Natural killer cell treated with Interleukin-12 subunit alpha and Interleukin-12 subunit beta and Interleukin-15 and Interleukin-18, amount 100 ng/mL, for 72 hours (primary cell): ENCODE measurements at regions not wholly inside any gene's neighbourhood (a gene's known extent, or its start where the extent isn't known, plus 50 kb on each side); places are given as distances from the start of the nearest gene placed in this dataset.

Experiments used
- ATAC-seq, 2 donors: fragments of 150-1000 bp; cut with Tn5 transposase in 1 of 2; sonication (Bioruptor Pico), chemical (Tn5 transposase) in 1 of 2; 2 replicates each; pipeline ENCODE4 v1.10.0; 2021
- DNase-seq: peaks from one replicate; pipeline ENCODE4 v3.0.0; 2022; ENCODE audit warnings: low spot score
- H3K27ac Mint-ChIP-seq, 2 donors: 1 replicate in 1 of 2; 2 replicates in 1 of 2; pipeline ENCODE4 v1.8.0; 2022; ENCODE audit warnings: mixed read lengths in 2 of 2, mild to moderate bottlenecking in 1 of 2, moderate library complexity in 1 of 2
- H3K27me3 Mint-ChIP-seq, 2 donors: 1 replicate in 1 of 2; 2 replicates in 1 of 2; pipeline ENCODE4 v1.8.0; 2022; ENCODE audit warnings: mixed read lengths in 2 of 2
- H3K36me3 Mint-ChIP-seq: one replicate; pipeline ENCODE4 v1.8.0; 2022; ENCODE audit warnings: mixed read lengths
- H3K4me1 Mint-ChIP-seq, 2 donors: 1 replicate in 1 of 2; 2 replicates in 1 of 2; pipeline ENCODE4 v1.8.0; 2022; ENCODE audit warnings: low read depth in 2 of 2, mixed read lengths in 2 of 2, mild to moderate bottlenecking in 1 of 2
- H3K4me3 Mint-ChIP-seq: one replicate; pipeline ENCODE4 v1.8.0; 2022; ENCODE audit warnings: mixed read lengths
- H3K9me3 Mint-ChIP-seq: 2 replicates; pipeline ENCODE4 v1.8.0; 2022; ENCODE audit warnings: mixed read lengths

DNA sequence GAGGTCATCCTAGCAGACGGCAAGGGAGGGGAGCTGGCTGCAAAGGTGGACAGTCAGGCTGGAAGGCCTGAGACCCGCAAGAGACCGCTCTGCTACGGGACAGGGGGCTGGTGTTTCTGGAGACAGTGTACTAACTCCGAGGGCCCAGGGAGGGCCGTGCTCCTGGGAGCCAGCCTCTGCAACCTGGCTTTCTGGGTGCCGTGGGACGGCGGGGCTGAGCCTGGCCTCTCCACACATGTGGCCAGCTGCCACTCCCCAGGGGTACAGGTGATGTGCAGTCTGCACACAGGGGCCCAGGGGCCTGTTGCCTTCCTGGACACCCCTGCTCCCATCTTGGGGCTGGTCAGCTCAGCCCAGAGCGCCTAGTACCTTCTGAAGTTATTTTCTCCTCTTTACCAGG is 92.2 kb downstream of the MRPL36 start:
- H3K27me3 Mint-ChIP-seq: peaks cover 23 to 28% of the 10 kb centered on the region in 2 donors
- no peaks in the 10 kb centered on the region for H3K9me3 Mint-ChIP-seq
- no peak overlapping the region for H3K4me3 Mint-ChIP-seq
- no peaks in the 10 kb centered on the region for H3K36me3 Mint-ChIP-seq
- peaks cover 0 to 10% of the 10 kb centered on the region in 2 donors for H3K4me1 Mint-ChIP-seq
- H3K27ac Mint-ChIP-seq: no peak overlapping the region
- DNase-seq (no peak), ATAC-seq (no peak)

DNA sequence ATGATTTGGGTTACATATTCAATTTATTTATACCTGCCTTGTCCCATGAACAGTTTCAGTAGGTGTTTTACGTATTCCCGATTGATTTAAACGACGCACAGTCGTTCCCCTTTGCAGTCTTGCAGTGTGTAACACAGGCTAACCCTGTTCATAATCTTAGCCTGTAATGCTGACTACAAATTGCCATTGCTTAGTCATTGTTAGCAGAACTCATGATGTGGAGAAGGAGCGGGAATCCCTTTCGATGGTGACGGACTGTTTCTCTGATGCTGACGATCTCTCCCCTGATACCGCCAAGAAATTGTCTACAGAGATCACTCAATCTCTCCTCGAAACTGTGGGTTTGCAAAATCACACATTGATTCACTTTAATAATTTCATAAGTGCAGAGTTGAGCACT is 93.2 kb downstream of the MRPL36 start:
- Mint-ChIP-seq H3K27me3 (peaks cover 23 to 28% of the 10 kb centered on the region in 2 donors), H3K9me3 (no peaks in the 10 kb centered on the region), H3K4me1 (peaks cover 0 to 10% of the 10 kb centered on the region in 2 donors), H3K4me3 (no peak overlapping the region), H3K36me3 (no peaks in the 10 kb centered on the region), H3K27ac (no peak overlapping the region)
- DNase-seq (no peak), ATAC-seq (no peak)

- Mint-ChIP-seq H3K27me3 (peaks cover 23 to 28% of the 10 kb centered on the region in 2 donors), H3K36me3 (no peaks in the 10 kb centered on the region), H3K9me3 (no peaks in the 10 kb centered on the region), H3K4me1 (peaks cover 0 to 10% of the 10 kb centered on the region in 2 donors), H3K4me3 (no peak overlapping the region), H3K27ac (no peak overlapping the region)
- DNase-seq: no peak
- no peak for ATAC-seq
These were observed 93.6 kb downstream of the MRPL36 start for GRCh38 chr5:1706021-1706420.

GRCh38 chr5:1704676-1705075 is 95.0 kb downstream of the MRPL36 start:
- Mint-ChIP-seq H3K9me3 (no peaks in the 10 kb centered on the region), H3K27ac (no peak overlapping the region), H3K36me3 (no peaks in the 10 kb centered on the region), H3K4me1 (peaks cover 0 to 9% of the 10 kb centered on the region in 2 donors), H3K4me3 (no peak overlapping the region), H3K27me3 (peaks cover 23 to 30% of the 10 kb centered on the region in 2 donors)
- DNase-seq (no peak), ATAC-seq (no peak)

DNA sequence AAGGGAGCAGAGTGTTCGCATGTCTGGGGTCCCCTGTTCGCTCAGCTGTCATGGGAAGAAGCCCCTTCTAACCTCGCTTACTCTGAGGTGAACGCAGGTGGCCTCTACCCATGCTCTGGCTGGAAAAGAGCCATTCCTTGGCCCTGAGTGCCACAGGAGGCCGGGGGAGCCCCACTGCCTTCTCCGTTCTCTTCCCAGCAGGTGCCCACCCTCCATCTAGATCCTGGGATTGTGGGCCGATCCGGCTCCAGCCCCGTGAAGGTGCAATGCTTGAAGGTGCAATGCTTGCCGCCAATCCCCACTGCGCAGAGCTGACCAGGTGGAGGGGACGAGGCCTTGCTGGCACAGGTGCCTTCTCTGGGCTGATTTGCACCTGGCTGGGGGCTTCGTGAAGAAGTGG is 95.4 kb downstream of the MRPL36 start:
- Mint-ChIP-seq H3K27ac (no peak overlapping the region), H3K27me3 (peaks cover 23 to 30% of the 10 kb centered on the region in 2 donors), H3K4me1 (peaks cover 0 to 5% of the 10 kb centered on the region in 2 donors), H3K4me3 (no peak overlapping the region), H3K9me3 (no peaks in the 10 kb centered on the region), H3K36me3 (no peaks in the 10 kb centered on the region)
- DNase-seq (no peak), ATAC-seq (no peak)

DNA sequence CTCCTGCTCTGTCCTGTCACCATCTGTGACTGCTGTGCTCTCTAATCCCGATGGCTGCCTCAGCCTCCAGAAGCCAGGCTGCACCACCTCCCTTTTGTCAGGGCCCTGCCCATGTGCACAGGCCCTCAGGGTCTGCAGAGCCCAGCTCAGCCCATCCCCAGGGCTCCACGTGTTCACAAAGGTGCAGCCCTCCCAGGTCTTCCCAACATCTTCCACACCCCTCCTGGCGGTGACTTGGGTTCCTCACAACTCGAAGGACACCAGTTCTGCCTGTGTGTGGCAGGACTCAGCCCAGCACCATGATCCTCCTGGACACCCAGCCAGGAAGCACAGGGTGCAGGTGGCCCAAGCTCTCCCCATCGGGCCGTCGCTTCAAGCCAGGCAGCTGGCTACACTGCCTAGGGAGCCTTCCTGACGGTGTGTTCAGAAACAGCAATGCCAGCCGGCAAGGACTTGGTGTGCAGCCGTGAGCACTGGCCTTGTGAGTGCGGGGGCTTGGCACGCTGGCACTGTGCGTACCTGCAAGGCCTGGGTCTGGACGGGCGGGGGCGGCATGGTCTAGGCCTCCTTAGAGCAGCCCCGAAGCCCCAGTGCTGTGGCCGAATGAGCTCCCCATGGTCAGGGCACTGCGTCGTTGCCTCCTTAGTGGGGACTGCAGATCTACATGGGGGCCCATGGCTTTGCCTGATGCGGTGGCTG is 96.1 kb downstream of the MRPL36 start:
- DNase-seq (no peak), ATAC-seq (no peak)
- Mint-ChIP-seq H3K9me3 (no peaks in the 10 kb centered on the region), H3K36me3 (no peaks in the 10 kb centered on the region), H3K27ac (no peak overlapping the region), H3K4me1 (no peaks in the 10 kb centered on the region), H3K4me3 (no peak overlapping the region), H3K27me3 (peaks cover 19 to 24% of the 10 kb centered on the region in 2 donors)

- H3K27me3 Mint-ChIP-seq: peaks cover 13 to 15% of the 10 kb centered on the region in 2 donors
- H3K9me3 Mint-ChIP-seq: no peaks in the 10 kb centered on the region
- ATAC-seq (no peak), DNase-seq (no peak)
- no peak overlapping the region for H3K27ac Mint-ChIP-seq
- H3K4me1 Mint-ChIP-seq: no peaks in the 10 kb centered on the region
- H3K4me3 Mint-ChIP-seq: no peak overlapping the region
- H3K36me3 Mint-ChIP-seq: no peaks in the 10 kb centered on the region
These were observed 97.3 kb downstream of the MRPL36 start for GRCh38 chr5:1702318-1702717.

GRCh38 chr5:1701884-1702283 is 97.8 kb downstream of the MRPL36 start:
- Mint-ChIP-seq H3K36me3 (no peaks in the 10 kb centered on the region), H3K4me3 (no peak overlapping the region), H3K4me1 (no peaks in the 10 kb centered on the region), H3K27me3 (peaks cover 13 to 15% of the 10 kb centered on the region in 2 donors), H3K27ac (no peak overlapping the region), H3K9me3 (no peaks in the 10 kb centered on the region)
- ATAC-seq (no peak), DNase-seq (no peak)

DNA sequence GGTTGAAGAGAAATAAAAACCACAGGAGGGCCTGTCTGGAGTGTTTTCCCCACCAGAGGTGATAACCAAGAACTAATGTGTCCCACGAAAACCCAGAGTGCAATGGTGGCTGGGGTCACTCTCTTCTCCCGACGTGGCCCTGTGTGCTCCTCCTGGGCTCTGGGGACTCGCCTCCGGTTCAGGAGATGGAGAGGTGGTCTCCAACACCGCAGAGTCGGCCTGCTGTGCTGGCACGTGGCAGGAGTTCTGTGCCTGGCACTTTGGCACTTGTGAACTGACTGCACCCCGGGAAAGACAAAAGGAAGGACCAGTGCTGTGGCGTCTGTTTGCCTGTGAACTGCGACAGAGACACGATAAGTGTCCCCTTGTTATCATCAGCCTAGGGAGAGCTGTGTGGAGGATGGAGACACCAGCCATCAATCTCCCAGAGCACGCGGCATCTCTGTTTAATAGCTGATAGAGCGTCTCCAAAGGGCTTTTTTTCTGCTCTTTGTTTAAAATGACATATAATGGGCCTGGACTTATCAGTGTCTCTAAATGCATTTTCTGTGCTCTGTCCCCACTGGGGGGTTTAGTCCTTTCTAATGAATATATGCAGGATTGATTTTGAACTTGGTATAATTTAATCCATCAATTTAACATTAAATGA is 98.3 kb downstream of the MRPL36 start:
- Mint-ChIP-seq H3K9me3 (no peaks in the 10 kb centered on the region), H3K36me3 (no peaks in the 10 kb centered on the region), H3K27ac (no peak overlapping the region), H3K27me3 (peaks cover 10 to 13% of the 10 kb centered on the region in 2 donors), H3K4me3 (no peak overlapping the region), H3K4me1 (no peaks in the 10 kb centered on the region)
- DNase-seq: no peak
- no peak for ATAC-seq

DNA sequence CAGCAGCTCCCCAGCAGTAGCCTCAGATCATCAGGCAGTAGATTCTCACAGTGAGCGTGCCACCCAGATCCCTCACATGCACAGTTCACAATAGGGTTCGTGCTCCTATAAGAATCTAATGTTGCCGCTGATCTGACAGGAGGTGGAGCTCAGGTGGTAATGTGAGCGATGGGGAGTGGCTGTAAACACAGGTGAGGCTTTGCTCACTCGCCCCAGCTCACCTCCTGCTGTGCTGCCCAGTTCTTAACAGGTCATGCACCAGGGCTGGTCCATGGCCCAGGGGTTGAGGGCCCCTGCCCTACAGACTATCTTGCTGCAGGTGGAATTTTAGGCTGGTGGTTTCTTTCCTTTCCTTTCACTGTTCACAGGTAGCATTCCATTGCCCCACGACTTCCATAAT is 100.2 kb downstream of the MRPL36 start:
- no peak overlapping the region for H3K27ac Mint-ChIP-seq
- H3K36me3 Mint-ChIP-seq: no peaks in the 10 kb centered on the region
- H3K4me1 Mint-ChIP-seq: no peaks in the 10 kb centered on the region
- no peak overlapping the region for H3K4me3 Mint-ChIP-seq
- H3K9me3 Mint-ChIP-seq: no peaks in the 10 kb centered on the region
- DNase-seq (no peak), ATAC-seq (no peak)
- H3K27me3 Mint-ChIP-seq: peaks cover 15 to 16% of the 10 kb centered on the region in 2 donors

DNA sequence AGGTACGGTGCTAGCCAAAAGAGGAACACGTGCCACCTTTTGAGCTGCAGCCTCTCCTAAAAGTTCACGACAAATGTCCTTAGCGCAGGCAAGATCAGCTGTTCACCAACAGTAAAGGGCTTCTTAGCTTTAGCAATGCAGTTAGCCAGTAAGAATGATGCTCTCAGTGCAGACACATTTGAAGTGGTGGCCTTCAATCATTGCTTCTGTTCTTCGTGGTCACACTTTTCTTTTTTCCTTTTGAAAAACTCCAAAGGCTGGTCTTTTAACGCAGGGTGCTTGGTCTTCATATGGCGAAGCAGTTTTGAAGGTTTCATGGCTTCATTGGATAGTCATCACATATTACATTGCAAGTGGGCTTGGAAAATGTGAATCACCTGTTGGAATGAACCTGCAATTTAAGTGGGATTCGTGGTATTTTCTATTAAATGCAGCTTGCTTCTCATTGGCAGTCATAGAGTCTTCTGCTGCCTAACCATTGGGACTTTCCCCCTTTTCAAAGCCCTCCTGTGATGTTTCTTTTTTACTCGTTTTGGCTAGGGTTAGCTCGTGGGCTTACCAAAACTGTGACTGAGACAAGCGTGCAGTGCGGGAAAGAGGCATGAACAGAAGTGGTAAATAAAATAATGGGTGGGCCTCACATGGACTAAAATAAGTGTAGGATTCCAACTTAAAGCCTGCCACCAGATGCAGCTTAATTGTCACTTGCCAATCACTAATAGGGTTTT is 100.9 kb downstream of the MRPL36 start:
- Mint-ChIP-seq H3K27ac (no peak overlapping the region), H3K4me3 (no peak overlapping the region), H3K36me3 (no peaks in the 10 kb centered on the region), H3K4me1 (no peaks in the 10 kb centered on the region), H3K9me3 (no peaks in the 10 kb centered on the region), H3K27me3 (peaks cover 19 to 22% of the 10 kb centered on the region in 2 donors)
- ATAC-seq (no peak), DNase-seq (no peak)

- no peaks in the 10 kb centered on the region for H3K9me3 Mint-ChIP-seq
- DNase-seq (no peak), ATAC-seq (no peak)
- no peak overlapping the region for H3K4me3 Mint-ChIP-seq
- H3K27ac Mint-ChIP-seq: no peak overlapping the region
- H3K4me1 Mint-ChIP-seq: no peaks in the 10 kb centered on the region
- H3K27me3 Mint-ChIP-seq: peaks cover 15 to 28% of the 10 kb centered on the region in 2 donors
- no peaks in the 10 kb centered on the region for H3K36me3 Mint-ChIP-seq
These were observed 107.3 kb downstream of the MRPL36 start for GRCh38 chr5:1692381-1692780.

DNA sequence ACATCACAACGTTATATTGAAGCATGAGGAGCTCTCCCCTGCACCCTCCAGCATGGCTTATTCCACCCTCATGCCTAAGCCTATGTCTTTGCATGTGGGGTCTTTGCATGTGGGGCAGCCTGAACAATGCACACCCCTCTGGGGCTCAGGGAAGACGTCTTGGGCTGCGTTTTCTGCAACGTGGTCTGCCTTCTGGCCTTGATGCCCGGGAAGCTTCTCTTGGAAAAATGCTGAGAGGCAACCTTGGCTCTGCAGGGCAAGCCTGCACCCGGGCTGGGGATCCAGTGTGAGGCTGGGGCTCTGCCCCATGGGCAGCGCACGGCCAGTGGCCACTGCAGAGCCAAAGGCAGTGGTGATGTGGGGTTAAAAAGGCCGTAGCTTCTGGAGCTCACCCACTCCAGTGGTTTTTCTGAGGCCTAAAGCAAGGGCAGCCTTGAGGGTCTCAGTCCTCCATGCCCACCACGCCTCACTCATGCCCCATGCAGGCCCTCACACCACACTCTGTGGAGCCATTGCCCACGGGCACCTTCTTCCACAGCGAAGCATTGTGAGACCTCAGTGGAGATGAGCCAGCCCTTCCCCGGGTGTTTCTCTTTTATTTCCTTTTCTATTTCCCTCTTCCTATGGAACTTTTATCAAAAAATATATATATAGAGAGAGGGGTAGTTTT is 112.2 kb downstream of the MRPL36 start:
- ATAC-seq (peak; percentile 24 to 35), DNase-seq (no peak)
- no peaks in the 10 kb centered on the region for H3K36me3 Mint-ChIP-seq
- peaks cover 6 to 30% of the 10 kb centered on the region in 2 donors for H3K27me3 Mint-ChIP-seq
- no peaks in the 10 kb centered on the region for H3K9me3 Mint-ChIP-seq
- no peak overlapping the region for H3K4me3 Mint-ChIP-seq
- no peaks in the 10 kb centered on the region for H3K4me1 Mint-ChIP-seq
- no peak overlapping the region for H3K27ac Mint-ChIP-seq
